ENCODE measurements at regions not wholly inside any gene's neighbourhood (a gene's known extent, or its start where the extent isn't known, plus 50 kb on each side); places are given as distances from the start of the nearest gene placed in this dataset.
A peak's percentile ranks its signal among the peaks of the same experiment; 100 is the strongest.

DNA sequence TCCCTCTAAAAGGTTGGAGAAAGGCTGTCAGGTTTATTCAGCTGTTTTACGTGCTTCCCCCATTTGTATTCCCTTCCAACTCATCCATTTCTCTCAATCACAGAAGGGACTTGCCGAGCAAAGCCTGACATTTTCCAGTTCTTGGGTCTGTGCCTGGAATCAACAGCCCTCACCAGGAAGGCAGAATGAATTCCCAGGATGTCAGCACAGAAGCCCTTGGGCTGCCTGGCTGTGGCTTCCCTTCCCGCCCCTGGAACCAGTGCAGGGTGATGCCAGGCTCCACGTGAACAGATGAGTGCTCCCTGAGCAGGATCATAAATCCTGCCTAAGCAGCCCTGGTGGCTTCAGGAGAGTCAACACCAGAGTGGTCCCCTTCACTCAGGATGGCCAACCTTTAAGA, 86.1 kb upstream of the CD83 start:
- no peak for DNase-seq

DNA sequence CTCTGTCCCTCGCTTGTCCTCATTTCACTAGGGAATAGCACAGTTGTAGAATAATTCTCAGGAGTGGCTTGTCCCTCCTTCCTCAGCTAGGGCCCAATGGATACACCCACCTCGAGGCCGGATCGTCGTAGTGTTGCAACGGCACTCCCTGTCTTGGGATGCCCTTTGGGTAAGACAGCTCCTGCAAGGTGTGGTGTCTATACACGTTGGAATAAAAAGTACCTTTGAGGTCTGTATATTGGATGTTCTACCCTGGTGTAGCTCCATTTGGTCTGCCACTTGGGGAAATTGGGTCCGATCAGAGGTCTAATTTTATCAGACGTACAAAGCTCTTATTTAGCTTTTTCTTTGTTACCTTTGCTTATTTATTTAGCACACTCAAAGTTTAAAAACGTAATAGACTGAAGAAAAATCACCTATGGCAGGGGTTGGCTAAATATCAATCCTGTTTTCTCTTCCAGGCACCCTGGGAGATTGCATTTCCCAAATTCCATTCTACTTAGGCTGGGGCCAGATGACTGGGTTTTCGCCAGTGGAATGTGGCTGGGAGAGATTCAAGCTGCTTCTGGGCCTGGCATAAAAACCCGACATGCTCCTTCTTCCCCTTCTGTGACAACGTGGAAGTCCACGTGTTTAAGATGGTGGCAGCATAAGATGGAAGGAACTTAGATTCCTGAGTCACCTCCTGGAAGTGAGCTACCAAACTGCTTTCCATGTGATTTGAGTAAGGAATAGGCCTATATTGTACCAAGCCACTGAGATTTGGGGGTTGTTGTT, 82.3 kb upstream of the CD83 start:
- no peak for DNase-seq

GRCh38 chr6:14035874-14036273, 81.7 kb upstream of the CD83 start:
- no peak for DNase-seq

DNA sequence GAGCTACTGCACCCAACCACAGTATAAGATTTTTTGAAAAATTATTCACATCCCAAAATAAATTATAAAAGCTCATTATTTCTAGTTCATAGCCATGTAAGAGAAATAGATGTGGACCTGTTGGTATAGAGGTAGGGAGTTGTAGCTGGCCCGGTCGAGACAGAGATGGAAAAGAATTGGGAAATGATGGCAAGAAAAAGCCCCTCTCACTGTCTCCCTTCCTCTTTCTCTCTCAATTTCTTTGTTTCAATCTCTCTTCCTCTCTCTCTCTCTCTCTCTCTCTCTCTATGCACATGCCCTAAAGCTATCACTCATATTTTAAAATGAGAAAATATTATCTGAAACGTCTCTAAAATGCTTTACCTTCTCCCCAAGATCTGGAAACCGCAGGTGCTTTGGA, 80.7 kb upstream of the CD83 start:
- DNase-seq, result no peak

DNA sequence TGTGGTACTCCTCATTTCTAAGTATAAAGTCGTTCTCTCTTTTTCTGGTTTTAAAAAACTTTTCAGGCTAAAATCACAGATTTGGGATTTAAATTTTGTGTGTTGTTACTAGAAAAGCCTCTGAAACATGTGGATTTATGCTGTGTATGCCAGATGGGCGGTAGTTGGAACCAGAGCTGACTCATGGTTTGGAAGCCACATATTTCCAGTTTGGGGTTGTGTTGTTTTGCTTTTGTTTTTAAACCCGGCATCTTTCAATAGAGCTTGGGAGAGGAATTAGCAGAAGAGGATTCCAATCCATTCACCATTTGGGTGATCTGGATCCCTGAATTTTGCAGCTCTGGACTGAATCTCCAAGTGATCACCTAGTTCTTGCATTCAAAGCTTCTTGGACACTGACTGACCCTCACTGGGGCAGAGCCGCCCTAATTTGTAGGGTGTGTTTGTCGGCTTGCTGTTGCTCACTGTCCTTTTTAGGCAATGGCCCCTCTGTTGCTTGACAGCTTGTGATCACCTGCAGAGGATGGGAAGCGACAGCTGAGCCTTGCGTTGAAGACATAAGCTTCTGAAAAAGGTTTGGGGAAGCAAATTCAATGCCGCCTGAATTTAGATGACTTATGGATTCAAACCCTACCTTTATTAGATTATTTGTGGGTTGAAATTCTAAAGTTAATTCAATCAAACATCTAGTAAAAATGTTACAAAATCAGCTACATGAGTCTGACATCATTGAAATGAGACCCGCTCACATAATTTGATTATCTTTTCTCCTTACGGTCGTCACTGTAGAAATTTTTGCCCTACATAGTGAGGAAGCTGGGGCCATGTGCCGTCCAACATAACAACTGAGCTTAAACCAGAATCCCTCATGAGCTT, 79.9 kb upstream of the CD83 start:
- peak; percentile 46 for DNase-seq

- DNase-seq, result no peak
Measured at GRCh38 chr6:14038467-14039437, 78.8 kb upstream of the CD83 start.

GRCh38 chr6:14040042-14040441, 77.5 kb upstream of the CD83 start:
- no peak for DNase-seq

DNA sequence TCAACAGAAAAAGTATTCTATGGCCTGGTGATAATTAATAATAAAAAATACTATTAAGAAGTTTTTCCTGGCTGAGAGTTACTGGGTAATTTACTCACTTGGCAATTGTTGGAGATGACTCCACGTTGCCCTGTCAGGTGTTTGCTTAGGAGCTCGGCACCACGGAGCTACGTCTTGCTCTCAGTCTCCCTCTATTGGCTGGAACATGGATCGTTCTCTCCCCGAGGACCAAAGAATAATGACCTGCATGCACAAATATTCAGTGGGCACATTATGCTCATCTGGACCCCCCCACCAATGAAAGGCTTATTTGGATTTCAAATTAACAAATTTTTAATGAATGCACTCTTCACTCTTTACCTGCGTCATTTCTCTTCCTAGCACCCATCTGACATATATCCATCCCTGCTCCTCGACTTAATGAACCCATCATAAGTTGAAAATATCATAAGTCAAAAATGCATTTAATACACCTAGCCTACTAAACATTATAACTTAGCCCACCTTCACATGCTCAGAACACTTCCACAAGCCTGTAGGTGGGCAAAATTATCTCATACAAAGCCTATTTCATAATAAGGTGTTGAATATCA, 71.0 kb upstream of the CD83 start:
- DNase-seq, result no peak

- DNase-seq, result no peak
Measured at GRCh38 chr6:14047151-14047740, 70.3 kb upstream of the CD83 start.

GRCh38 chr6:14048837-14049236, 68.7 kb upstream of the CD83 start:
- DNase-seq, result no peak

- no peak for DNase-seq
Measured at GRCh38 chr6:14051355-14051754, 66.2 kb upstream of the CD83 start.

- no peak for DNase-seq
Measured at GRCh38 chr6:14053811-14054210, 63.8 kb upstream of the CD83 start.

DNA sequence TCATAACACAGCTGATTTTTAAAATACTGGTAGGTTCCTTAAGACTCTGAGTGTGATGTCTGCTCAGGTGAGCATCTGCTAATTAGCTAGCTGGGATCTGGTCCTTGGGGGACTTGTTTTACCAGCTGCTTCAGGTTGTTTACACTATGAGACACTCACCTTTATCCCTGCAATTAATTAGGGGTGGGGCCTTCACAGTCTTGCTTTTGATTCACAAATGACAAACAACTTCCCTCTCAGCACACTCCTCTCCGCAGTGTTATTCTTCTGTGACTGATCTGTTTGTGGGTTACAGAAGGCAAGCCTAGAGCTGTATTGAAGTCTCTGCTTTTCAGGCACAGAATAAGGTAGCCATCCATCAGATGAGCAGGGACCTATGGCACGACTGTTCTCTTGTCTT, 62.0 kb upstream of the CD83 start:
- DNase-seq, result no peak

DNA sequence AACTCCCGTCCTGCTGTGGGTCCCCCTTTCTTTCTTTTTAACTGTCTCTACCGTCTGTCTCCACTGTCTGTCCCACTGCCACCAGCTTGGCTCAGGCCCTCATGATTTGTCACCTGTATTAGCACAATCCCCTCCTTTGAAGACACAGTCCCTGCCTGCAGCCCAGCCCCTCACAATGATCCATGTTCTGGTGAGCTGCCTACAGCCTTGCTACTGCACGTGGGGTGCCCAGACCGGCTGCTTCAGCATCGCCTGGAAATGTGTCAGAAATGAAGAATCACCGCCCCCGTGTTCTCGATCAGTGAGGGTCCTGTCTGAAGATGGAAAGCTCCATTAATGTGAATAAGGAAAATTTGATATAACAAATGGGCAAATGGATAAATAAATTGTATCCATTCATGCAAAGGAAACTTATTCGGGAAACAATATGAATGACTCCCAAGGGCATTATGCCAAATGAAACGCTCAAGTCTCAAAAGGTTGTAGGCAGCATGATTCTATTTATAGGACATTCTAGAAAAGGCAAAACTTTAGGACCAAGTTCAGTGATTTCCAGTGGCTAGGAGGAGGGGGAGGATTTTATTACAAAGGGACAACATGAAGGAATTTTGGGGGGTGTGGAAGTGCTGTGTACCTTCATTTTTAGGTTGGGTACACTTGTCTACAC, 59.4 kb upstream of the CD83 start:
- no peak for DNase-seq

- DNase-seq, result no peak
Measured at GRCh38 chr6:14058735-14059134, 58.8 kb upstream of the CD83 start.

- no peak for DNase-seq
Measured at GRCh38 chr6:14059791-14060436, 57.7 kb upstream of the CD83 start.

GRCh38 chr6:14060971-14061370, 56.6 kb upstream of the CD83 start:
- no peak for DNase-seq

DNA sequence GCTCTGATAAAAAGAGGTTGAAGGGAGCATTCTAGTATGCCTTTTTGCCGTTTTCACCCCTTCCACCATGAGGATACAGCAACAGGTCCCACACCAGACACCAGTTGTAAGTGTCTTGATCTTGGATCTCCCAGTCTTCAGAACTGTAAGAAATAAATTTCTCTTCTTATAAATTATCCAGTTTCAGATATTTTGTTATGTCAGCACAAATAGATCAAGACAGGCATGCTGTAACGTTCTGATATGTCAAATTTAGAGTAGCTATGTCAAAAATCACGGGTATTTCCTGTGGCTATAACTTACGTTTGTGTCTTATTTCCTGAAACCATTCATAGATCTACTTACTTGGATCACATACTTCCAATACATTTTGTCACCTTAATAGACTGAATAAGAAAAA, 55.9 kb upstream of the CD83 start:
- no peak for DNase-seq

GRCh38 chr6:14062345-14063029, 55.1 kb upstream of the CD83 start:
- DNase-seq, result no peak

DNA sequence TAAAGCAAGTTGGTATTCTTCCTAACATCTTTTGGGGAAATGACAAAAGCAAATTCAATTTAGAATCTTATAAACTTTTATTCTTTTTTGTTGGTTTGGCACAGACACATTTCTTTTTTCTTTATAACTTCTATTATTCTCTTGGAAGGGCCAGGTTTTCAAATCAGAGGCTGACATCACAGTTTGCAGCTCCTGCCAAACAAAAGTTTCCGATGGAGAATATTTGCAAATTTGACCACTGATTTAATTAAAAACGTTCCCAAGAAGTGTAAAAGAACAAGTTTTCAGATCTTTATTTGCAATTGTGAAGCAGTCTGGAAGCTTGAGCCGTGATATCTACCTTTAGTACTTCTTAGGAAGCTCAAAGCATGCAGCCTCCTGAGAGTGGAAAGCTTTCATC, 53.8 kb upstream of the CD83 start:
- no peak for DNase-seq

- DNase-seq, result no peak
Measured at GRCh38 chr6:14065350-14065749, 52.2 kb upstream of the CD83 start.
